ENCODE measurements at regions not wholly inside any gene's neighbourhood (a gene's known extent, or its start where the extent isn't known, plus 50 kb on each side); places are given as distances from the start of the nearest gene placed in this dataset.
A peak's percentile ranks its signal among the peaks of the same experiment; 100 is the strongest.

DNA sequence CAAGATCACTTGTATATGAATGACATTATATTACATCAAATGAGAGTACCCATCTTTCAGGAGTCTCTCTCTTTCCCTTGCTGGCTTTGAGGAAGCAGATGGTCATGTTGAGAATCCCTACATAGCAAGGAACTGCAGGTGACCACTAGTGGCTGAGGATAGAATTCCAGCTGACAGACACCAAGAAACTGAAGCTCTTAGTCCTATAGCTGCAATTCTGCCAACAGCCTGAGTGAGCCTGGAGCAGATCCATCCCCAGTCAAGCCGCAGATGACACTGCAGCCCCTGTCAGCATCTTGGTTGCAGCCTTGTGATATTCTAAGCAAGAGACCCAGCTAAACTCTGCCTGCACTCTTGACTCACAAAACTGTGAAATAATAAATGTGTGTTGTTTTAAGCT is 531.5 kb downstream of the CSNK1G3 start:
- TF ChIP-seq, protein P1, sequence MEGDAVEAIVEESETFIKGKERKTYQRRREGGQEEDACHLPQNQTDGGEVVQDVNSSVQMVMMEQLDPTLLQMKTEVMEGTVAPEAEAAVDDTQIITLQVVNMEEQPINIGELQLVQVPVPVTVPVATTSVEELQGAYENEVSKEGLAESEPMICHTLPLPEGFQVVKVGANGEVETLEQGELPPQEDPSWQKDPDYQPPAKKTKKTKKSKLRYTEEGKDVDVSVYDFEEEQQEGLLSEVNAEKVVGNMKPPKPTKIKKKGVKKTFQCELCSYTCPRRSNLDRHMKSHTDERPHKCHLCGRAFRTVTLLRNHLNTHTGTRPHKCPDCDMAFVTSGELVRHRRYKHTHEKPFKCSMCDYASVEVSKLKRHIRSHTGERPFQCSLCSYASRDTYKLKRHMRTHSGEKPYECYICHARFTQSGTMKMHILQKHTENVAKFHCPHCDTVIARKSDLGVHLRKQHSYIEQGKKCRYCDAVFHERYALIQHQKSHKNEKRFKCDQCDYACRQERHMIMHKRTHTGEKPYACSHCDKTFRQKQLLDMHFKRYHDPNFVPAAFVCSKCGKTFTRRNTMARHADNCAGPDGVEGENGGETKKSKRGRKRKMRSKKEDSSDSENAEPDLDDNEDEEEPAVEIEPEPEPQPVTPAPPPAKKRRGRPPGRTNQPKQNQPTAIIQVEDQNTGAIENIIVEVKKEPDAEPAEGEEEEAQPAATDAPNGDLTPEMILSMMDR (IDR thresholded peaks at IDR 0.05; ENCODE audit: low read depth, low read length, missing control alignments), result no peak
- in situ Hi-C loops (cut with HindIII; ENCODE audit: low sequenced_read_pairs), result no loop called here
- no peak overlapping the region for H3K4me3 ChIP-seq (ENCODE audit: low read depth, low read length)
- no peak for DNase-seq (ENCODE audit: low read depth)

DNA sequence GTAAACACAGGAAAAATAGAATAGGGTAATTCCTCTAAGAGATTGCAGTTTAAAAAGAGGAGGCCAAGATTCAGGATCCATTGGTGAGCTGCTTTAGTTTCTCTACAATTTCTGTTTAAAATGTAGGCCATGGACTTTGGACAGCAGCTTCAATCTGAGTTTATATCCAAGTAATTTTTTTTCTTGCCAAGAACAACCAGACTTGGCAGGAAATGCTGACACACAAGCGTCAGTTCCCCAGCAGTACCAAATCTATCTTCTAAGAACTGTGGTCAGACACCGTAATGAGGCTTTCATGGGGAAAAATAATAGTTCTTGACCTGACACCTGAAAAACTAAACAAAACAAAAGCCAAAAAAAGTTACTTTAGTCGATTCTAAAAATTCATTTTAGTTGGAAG is 528.8 kb downstream of the CSNK1G3 start:
- TF ChIP-seq, protein P1 (IDR thresholded peaks at IDR 0.05; ENCODE audit: low read depth, low read length, missing control alignments), result no peak
- no peak overlapping the region for H3K4me3 ChIP-seq (ENCODE audit: low read depth, low read length)
- in situ Hi-C loops (cut with HindIII; ENCODE audit: low sequenced_read_pairs), result no loop called here
- peak; percentile 94 for DNase-seq (ENCODE audit: low read depth)

DNA sequence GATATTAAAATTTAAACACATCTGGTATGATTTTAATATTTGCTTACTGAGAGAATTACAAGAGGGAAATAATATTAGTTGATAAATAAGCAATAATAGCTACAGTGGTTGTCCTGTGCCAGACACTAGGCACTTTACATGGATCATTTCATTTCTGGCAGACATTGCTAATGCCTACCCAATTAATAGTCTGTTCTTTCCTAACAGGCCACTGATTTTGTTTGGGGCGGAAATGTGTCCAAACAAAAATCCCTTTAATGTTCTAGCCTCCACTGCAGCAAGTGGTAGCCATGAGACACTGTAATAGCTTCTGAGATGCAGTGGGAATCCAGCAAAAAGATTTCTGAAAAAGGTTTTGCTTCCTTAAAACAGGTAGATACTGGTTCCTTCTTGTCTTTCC is 527.4 kb downstream of the CSNK1G3 start:
- DNase-seq (ENCODE audit: low read depth), result no peak
- in situ Hi-C loops (cut with HindIII; ENCODE audit: low sequenced_read_pairs), result no loop called here
- TF ChIP-seq, protein P1 (IDR thresholded peaks at IDR 0.05; ENCODE audit: low read depth, low read length, missing control alignments), result no peak

DNA sequence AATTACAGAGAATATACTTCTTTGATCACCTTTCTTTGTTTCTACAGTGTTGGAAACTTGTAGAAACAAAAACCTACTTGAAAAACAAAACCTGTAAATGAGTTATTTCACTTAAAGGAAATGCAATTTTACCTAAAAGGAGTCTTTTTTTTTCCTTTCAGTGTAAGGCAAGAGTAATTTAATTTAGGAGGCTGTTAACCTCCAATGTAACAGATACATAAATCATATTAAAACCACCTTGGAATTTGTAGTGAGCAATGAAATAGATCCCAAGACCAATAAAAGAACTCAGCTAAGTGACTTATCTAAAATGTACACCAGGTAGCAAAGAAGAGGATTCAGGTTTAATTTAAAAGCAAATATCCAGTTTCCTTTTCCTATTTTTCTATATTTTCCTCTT is 524.8 kb downstream of the CSNK1G3 start:
- TF ChIP-seq, protein P1 (IDR thresholded peaks at IDR 0.05; ENCODE audit: low read depth, low read length, missing control alignments), result no peak
- in situ Hi-C loops (cut with HindIII; ENCODE audit: low sequenced_read_pairs), result no loop called here
- no peak for DNase-seq (ENCODE audit: low read depth)
- H3K4me3 ChIP-seq (ENCODE audit: low read depth, low read length), result no peak overlapping the region

More for the DNA sequence above, 527.4 kb downstream of the CSNK1G3 start:
- H3K4me3 ChIP-seq (ENCODE audit: low read depth, low read length), result no peak overlapping the region

DNA sequence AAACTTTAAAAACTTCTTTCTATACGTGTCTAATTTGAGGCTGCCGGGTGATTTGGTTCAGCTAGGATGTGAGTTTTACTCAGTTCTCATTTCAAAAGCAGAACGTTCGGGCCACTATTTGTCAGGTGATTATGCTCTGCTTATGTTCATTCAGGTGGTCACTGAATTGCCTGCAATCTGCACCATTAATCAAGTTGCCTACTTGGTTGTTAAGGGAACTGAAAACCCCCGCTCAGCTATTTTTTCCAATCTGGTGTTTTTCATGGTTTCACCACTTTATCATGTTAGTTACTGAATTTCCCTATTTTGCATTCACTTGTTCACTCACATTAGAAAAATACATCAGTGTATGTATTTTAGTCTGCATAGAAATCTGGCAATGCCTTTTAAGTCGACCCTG is 523.0 kb downstream of the CSNK1G3 start:
- TF ChIP-seq, protein P1 (IDR thresholded peaks at IDR 0.05; ENCODE audit: low read depth, low read length, missing control alignments), result no peak
- in situ Hi-C loops (cut with HindIII; ENCODE audit: low sequenced_read_pairs), result no loop called here
- DNase-seq (ENCODE audit: low read depth), result no peak
- H3K4me3 ChIP-seq (ENCODE audit: low read depth, low read length), result no peak overlapping the region

DNA sequence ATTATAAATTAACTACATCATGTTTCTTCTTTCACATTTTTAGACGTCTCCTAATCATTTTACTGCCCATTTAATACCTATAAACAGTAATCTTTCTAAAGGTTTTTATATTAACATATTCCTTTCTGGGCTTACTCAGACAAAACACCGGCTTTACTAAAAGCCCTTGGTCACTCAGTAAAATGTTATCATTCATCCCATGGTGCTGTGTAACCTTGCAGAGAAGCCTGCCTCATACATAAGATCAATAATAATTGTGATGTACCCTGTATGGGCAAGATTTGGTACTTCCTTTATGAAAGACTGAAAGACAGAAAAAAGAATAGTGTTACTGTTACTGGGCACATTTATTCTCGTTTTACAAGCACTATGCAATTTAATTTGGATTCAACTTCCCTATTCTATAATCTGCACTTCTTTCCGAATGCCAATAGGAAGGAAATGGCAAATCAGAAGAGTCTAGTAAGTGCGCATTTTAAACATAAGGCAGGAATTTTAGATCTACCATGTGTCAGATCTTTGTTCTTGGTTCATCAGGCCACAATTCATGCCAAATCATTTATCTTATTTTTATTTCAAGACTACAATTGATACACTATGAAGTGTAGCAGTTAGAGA is 522.2 kb downstream of the CSNK1G3 start:
- no peak for DNase-seq (ENCODE audit: low read depth)
- H3K4me3 ChIP-seq (ENCODE audit: low read depth, low read length), result no peak overlapping the region
- in situ Hi-C loops (cut with HindIII; ENCODE audit: low sequenced_read_pairs), result no loop called here
- TF ChIP-seq, protein P1 (IDR thresholded peaks at IDR 0.05; ENCODE audit: low read depth, low read length, missing control alignments), result no peak
